ENCODE measurements at regions not wholly inside any gene's neighbourhood (a gene's known extent, or its start where the extent isn't known, plus 50 kb on each side); places are given as distances from the start of the nearest gene placed in this dataset.
"Not testable (repeated sequence)": the region's sequence is repeated elsewhere in the genome, so short reads cannot be mapped to it uniquely, and the experiment has no call there.

- peak; percentile 27 for DNase-seq
Measured at GRCh38 chr14:25431211-25432076, 381.5 kb upstream of the STXBP6 start.

GRCh38 chr14:25430808-25431207 is 380.9 kb upstream of the STXBP6 start:
- no peak for DNase-seq

- DNase-seq: no peak
Measured at GRCh38 chr14:25412998-25413397, 363.1 kb upstream of the STXBP6 start.

- no peak for DNase-seq
Measured at GRCh38 chr14:25411781-25412757, 362.1 kb upstream of the STXBP6 start.

- DNase-seq: peak; percentile 28
Measured at GRCh38 chr14:25406818-25407217, 356.9 kb upstream of the STXBP6 start.

GRCh38 chr14:25400607-25401206 is 350.8 kb upstream of the STXBP6 start:
- DNase-seq: peak; percentile 47

GRCh38 chr14:25396128-25396527 is 346.2 kb upstream of the STXBP6 start:
- no peak for DNase-seq

GRCh38 chr14:25394791-25395391 is 344.9 kb upstream of the STXBP6 start:
- no peak for DNase-seq

GRCh38 chr14:25394356-25394755 is 344.4 kb upstream of the STXBP6 start:
- DNase-seq: no peak

- no peak for DNase-seq
Measured at GRCh38 chr14:25389948-25390347, 340.0 kb upstream of the STXBP6 start.

GRCh38 chr14:25381498-25381897 is 331.6 kb upstream of the STXBP6 start:
- DNase-seq: no peak

- no peak for DNase-seq
Measured at GRCh38 chr14:25375639-25376038, 325.7 kb upstream of the STXBP6 start.

GRCh38 chr14:25371068-25371467 is 321.1 kb upstream of the STXBP6 start:
- no peak for DNase-seq

GRCh38 chr14:25370057-25370456 is 320.1 kb upstream of the STXBP6 start:
- not testable (repeated sequence) for DNase-seq

- no peak for DNase-seq
Measured at GRCh38 chr14:25358330-25358729, 308.4 kb upstream of the STXBP6 start.

- DNase-seq: no peak
Measured at GRCh38 chr14:25351269-25351668, 301.3 kb upstream of the STXBP6 start.

- no peak for DNase-seq
Measured at GRCh38 chr14:25350802-25351201, 300.9 kb upstream of the STXBP6 start.

- no peak for DNase-seq
Measured at GRCh38 chr14:25350021-25350420, 300.1 kb upstream of the STXBP6 start.

- no peak for DNase-seq
Measured at GRCh38 chr14:25349269-25349668, 299.3 kb upstream of the STXBP6 start.

- DNase-seq: no peak
Measured at GRCh38 chr14:25340882-25341281, 290.9 kb upstream of the STXBP6 start.

GRCh38 chr14:25322784-25323183 is 272.8 kb upstream of the STXBP6 start:
- no peak for DNase-seq

GRCh38 chr14:25316007-25316406 is 266.1 kb upstream of the STXBP6 start:
- not testable (repeated sequence) for DNase-seq

GRCh38 chr14:25308244-25308643 is 258.3 kb upstream of the STXBP6 start:
- no peak for DNase-seq

All from NCI-H1092 (cell line).